HG02973 (cell line): ENCODE measurements at regions not wholly inside any gene's neighbourhood (a gene's known extent, or its start where the extent isn't known, plus 50 kb on each side); places are given as distances from the start of the nearest gene placed in this dataset.
"Not testable (repeated sequence)": the region's sequence is repeated elsewhere in the genome, so short reads cannot be mapped to it uniquely, and the experiment has no call there.

Experiments used
- ATAC-seq: cut with Tn5 transposase; IDR thresholded peaks from one replicate; pipeline ENCODE4 v1.9.1; 2021; ENCODE audit warnings: moderate library complexity; ENCODE audit not compliant: unreplicated experiment

GRCh38 chr4:159545556-159545955 is 442.7 kb downstream of the RAPGEF2 start:
- no peak for ATAC-seq

GRCh38 chr4:159547645-159548308 is 444.9 kb downstream of the RAPGEF2 start:
- ATAC-seq: no peak

GRCh38 chr4:159549098-159549518 is 446.2 kb downstream of the RAPGEF2 start:
- ATAC-seq: no peak

GRCh38 chr4:159551281-159551680 is 448.4 kb downstream of the RAPGEF2 start:
- no peak for ATAC-seq

- no peak for ATAC-seq
These were observed 450.3 kb downstream of the RAPGEF2 start for GRCh38 chr4:159552979-159553768.

GRCh38 chr4:159555873-159556272 is 453.0 kb downstream of the RAPGEF2 start:
- ATAC-seq: no peak

- no peak for ATAC-seq
These were observed 459.5 kb downstream of the RAPGEF2 start for GRCh38 chr4:159562366-159562765.

GRCh38 chr4:159563257-159563656 is 460.4 kb downstream of the RAPGEF2 start:
- ATAC-seq: no peak

GRCh38 chr4:159564615-159565014 is 461.7 kb downstream of the RAPGEF2 start:
- ATAC-seq: no peak

GRCh38 chr4:159566786-159567185 is 463.9 kb downstream of the RAPGEF2 start:
- ATAC-seq: no peak

- no peak for ATAC-seq
These were observed 474.4 kb downstream of the RAPGEF2 start for GRCh38 chr4:159577241-159577640.

GRCh38 chr4:159582685-159583084 is 479.8 kb downstream of the RAPGEF2 start:
- no peak for ATAC-seq

GRCh38 chr4:159592898-159593556 is 490.1 kb downstream of the RAPGEF2 start:
- no peak for ATAC-seq

- no peak for ATAC-seq
These were observed 490.8 kb downstream of the RAPGEF2 start for GRCh38 chr4:159593681-159594080.

- no peak for ATAC-seq
These were observed 491.7 kb downstream of the RAPGEF2 start for GRCh38 chr4:159594576-159594975.

- ATAC-seq: not testable (repeated sequence)
These were observed 492.2 kb downstream of the RAPGEF2 start for GRCh38 chr4:159595101-159595500.

GRCh38 chr4:159598602-159599001 is 495.7 kb downstream of the RAPGEF2 start:
- no peak for ATAC-seq

- no peak for ATAC-seq
These were observed 497.2 kb downstream of the RAPGEF2 start for GRCh38 chr4:159600061-159600460.

- no peak for ATAC-seq
These were observed 501.9 kb downstream of the RAPGEF2 start for GRCh38 chr4:159604781-159605180.

- no peak for ATAC-seq
These were observed 504.0 kb downstream of the RAPGEF2 start for GRCh38 chr4:159606835-159607234.

GRCh38 chr4:159607809-159608208 is 504.9 kb downstream of the RAPGEF2 start:
- ATAC-seq: no peak

GRCh38 chr4:159608436-159608835 is 505.6 kb downstream of the RAPGEF2 start:
- ATAC-seq: no peak
